HepG2 (cell line): ENCODE measurements at regions not wholly inside any gene's neighbourhood (a gene's known extent, or its start where the extent isn't known, plus 50 kb on each side); places are given as distances from the start of the nearest gene placed in this dataset.
"Not testable (repeated sequence)": the region's sequence is repeated elsewhere in the genome, so short reads cannot be mapped to it uniquely, and the experiment has no call there.

Experiments
- ATAC-seq: fragments of 200-7000 bp; cut with Tn5 transposase; 3 replicates; pipeline ENCODE4 v1.9.1; 2020; ENCODE audit warnings: mild to moderate bottlenecking, moderate library complexity
- BruUV-seq: library from RNA; stranded (reverse); fragments of 400-500 nt; replicated peaks from 2 replicates; lab custom pipeline; 2021; lab: Mats Ljungman, UMichigan
- CTCF ChIA-PET: fragments of 300-600 bp; formaldehyde crosslinking; extraction: SDS; loops from one replicate; lab custom pipeline; 2021; ENCODE audit warnings: low total read pairs, inconsistent platforms, low intra/inter-chr PET ratio; lab: Yijun Ruan, JAX
- POLR2A ChIA-PET: fragments of 350-600 bp; sonication (Branson Sonifier 250); formaldehyde crosslinking; loops from one replicate; lab custom pipeline; 2020; ENCODE audit warnings: antibody characterized with exemption, inconsistent platforms; lab: Yijun Ruan, JAX
- DNase-seq: peaks from one replicate; pipeline ENCODE4 v3.0.0-alpha.2; 2015; ENCODE audit warnings: low spot score
- FAIRE-seq: peaks from 3 replicates; lab custom pipeline; 2011; peaks lifted over from hg19 to GRCh38; lab: Jason Lieb, UNC
- H2AFZ ChIP-seq: one replicate; pipeline ENCODE4 v1.6.1; 2011; ENCODE audit warnings: low read length, inconsistent platforms
- H3K27ac ChIP-seq: fragments of 300-600 bp; 3 replicates; pipeline ENCODE4 v1.8.0; 2011; ENCODE audit warnings: mixed run types, mild to moderate bottlenecking, mixed read lengths, low read length, inconsistent platforms; ENCODE audit not compliant: insufficient read depth; ENCODE audit errors: extremely low read length
- H3K27me3 ChIP-seq, 2 experiments: fragments of 200-600 bp in 1 of 2; 2 replicates in 1 of 2; 3 replicates in 1 of 2; pipeline versions ENCODE4 v1.6.0 to v1.8.0; 2011; ENCODE audit warnings: low read length in 2 of 2, mild to moderate bottlenecking in 2 of 2, moderate library complexity in 2 of 2, inconsistent platforms in 1 of 2; ENCODE audit not compliant: insufficient read depth in 2 of 2, control insufficient read depth in 1 of 2
- H3K36me3 ChIP-seq, 2 experiments: fragments of 200-600 bp in 1 of 2; replicated peaks in 1 of 2; 2 replicates in 1 of 2; 3 replicates in 1 of 2; pipeline versions ENCODE4 v1.5.1 to v1.8.0; 2011; ENCODE audit warnings: low read length in 2 of 2, inconsistent platforms in 1 of 2; ENCODE audit not compliant: insufficient read depth in 2 of 2, control insufficient read depth in 1 of 2
- H3K4me1 ChIP-seq: 2 replicates; pipeline ENCODE4 v1.5.1; 2012; ENCODE audit warnings: low read length, inconsistent platforms; ENCODE audit not compliant: insufficient read depth
- H3K4me2 ChIP-seq: 2 replicates; pipeline ENCODE4 v1.6.0; 2011; ENCODE audit warnings: low read depth, low read length, inconsistent platforms
- H3K4me3 ChIP-seq, 3 experiments: fragments of 200-600 bp in 1 of 3; sonication (generic), shearing (Covaris generic) in 1 of 3; replicated peaks in 1 of 3; 2 replicates each; pipeline ENCODE4 v1.5.1; 2011 to 2016; ENCODE audit warnings: low read length in 3 of 3, inconsistent platforms in 2 of 3, low read depth in 2 of 3, mild to moderate bottlenecking in 2 of 3, control low read depth in 1 of 3, mixed read lengths in 1 of 3; ENCODE audit not compliant: insufficient read depth in 1 of 3
- H3K79me2 ChIP-seq: one replicate; pipeline ENCODE4 v1.6.1; 2011; ENCODE audit warnings: low read length, inconsistent platforms; ENCODE audit not compliant: insufficient read depth
- H3K9ac ChIP-seq: 2 replicates; pipeline ENCODE4 v1.6.0; 2011; ENCODE audit warnings: mild to moderate bottlenecking, low read depth, low read length, inconsistent platforms; ENCODE audit not compliant: insufficient read depth
- H3K9me3 ChIP-seq: 2 replicates; pipeline ENCODE4 v1.5.1; 2012; ENCODE audit warnings: mild to moderate bottlenecking, low read length
- H4K20me1 ChIP-seq: 2 replicates; pipeline ENCODE4 v1.6.0; 2011; ENCODE audit warnings: inconsistent platforms, mild to moderate bottlenecking, low read length, moderate library complexity; ENCODE audit not compliant: insufficient read depth
- WGBS: methylation state at CpG from one replicate; pipeline ENCODE4 v1.1.6; 2017; ENCODE audit warnings: low lambda C conversion rate; 5-methylcytosine and 5-hydroxymethylcytosine counted together
- in situ Hi-C: cut with HindIII; loops from 2 replicates; pipeline ENCODE4 v1.10.0; 2017; ENCODE audit warnings: low pct_unique_long_range_greater_than_20kb; ENCODE audit not compliant: extremely low pct_ligation_motif_present
- intact Hi-C: fragments of 100-400 bp; cut with micrococcal nuclease; formaldehyde crosslinking; loops from one replicate; pipeline ENCODE4 v1.10.0; 2022; ENCODE audit not compliant: unreplicated experiment

DNA sequence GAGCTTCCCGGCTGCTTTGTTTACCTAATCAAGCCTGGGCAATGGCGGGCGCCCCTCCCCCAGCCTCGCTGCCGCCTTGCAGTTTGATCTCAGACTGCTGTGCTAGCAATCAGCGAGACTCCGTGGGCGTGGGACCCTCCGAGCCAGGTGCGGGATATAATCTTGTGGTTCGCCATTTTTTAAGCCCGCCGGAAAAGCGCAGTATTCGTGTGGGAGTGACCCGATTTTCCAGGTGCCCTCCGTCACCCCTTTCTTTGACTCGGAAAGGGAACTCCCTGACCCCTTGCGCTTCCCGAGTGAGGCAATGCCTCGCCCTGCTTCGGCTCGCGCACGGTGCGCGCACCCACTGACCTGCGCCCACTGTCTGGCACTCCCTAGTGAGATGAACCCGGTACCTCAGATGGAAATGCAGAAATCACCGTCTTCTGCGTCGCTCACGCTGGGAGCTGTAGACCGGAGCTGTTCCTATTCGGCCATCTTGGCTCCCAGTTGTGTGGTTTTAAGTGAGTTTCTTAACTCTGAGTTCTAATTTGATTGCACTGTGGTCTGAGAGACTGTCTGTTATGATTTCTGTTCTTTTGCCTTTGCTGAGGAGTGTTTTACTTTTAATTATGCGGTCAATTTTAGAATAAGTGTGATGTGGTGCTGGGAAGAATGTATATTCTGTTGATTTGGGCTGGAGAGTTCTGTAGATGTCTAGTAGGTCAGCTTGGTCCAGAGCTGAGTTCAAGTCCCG, 71.9 kb downstream of the ADCYAP1 start:
- 84% methylated on average over 18 of the region's 37 CpGs for WGBS
- H3K4me1 ChIP-seq, H4K20me1 ChIP-seq, H3K79me2 ChIP-seq, POLR2A ChIA-PET, intact Hi-C loops, H3K27ac ChIP-seq, DNase-seq, H3K36me3 ChIP-seq, CTCF ChIA-PET, in situ Hi-C loops, H3K4me3 ChIP-seq, H3K9me3 ChIP-seq, BruUV-seq, H3K4me2 ChIP-seq, ATAC-seq, H2AFZ ChIP-seq, H3K27me3 ChIP-seq, FAIRE-seq, H3K9ac ChIP-seq: not testable (repeated sequence)

DNA sequence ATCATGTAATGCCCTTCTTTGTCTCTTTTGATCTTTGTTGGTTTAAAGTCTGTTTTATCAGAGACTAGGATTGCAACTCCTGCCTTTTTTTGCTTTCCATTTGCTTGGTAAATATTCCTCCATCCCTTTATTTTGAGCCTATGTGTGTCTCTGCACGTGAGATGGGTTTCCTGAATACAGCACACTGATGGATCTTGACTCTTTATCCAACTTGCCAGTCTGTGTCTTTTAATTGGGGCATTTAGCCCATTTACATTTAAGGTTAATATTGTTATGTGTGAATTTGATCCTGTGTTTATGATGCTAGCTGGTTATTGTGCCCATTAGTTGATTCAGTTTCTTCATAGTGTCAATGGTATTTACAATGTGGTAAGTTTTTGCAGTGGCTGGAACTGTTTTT, 72.7 kb downstream of the ADCYAP1 start:
- H3K36me3 ChIP-seq, CTCF ChIA-PET, in situ Hi-C loops, H2AFZ ChIP-seq, H3K4me2 ChIP-seq, H4K20me1 ChIP-seq, H3K9ac ChIP-seq, DNase-seq, H3K4me3 ChIP-seq, H3K27ac ChIP-seq, H3K9me3 ChIP-seq, FAIRE-seq, POLR2A ChIA-PET, H3K4me1 ChIP-seq, H3K27me3 ChIP-seq, ATAC-seq, H3K79me2 ChIP-seq, BruUV-seq, intact Hi-C loops: not testable (repeated sequence)
- 0% methylated on average over 1 of the region's 1 CpG for WGBS

DNA sequence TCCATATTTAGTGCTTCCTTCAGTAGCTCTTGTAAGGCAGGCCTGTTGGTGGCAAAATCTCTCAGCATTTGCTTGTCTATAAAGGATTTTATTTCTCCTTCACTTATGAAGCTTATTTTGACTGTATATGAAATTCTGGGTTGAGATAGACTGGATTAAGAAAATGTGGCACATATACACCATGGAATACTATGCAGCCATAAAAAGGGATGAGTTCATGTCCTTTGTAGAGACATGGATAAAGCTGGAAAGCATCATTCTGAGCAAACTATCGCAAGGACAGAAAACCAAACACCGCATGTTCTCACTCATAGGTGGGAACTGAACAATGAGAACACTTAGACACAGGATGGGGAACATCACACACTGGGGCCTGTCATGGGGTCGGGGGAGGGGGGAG, 73.1 kb downstream of the ADCYAP1 start:
- in situ Hi-C loops = not testable (repeated sequence)

More for the DNA sequence above, 73.1 kb downstream of the ADCYAP1 start:
- 37% methylated on average over 3 of the region's 3 CpGs for WGBS
- POLR2A ChIA-PET, H3K36me3 ChIP-seq, ATAC-seq, H2AFZ ChIP-seq, H3K4me1 ChIP-seq, H3K4me3 ChIP-seq, intact Hi-C loops, H3K79me2 ChIP-seq, H4K20me1 ChIP-seq, DNase-seq, H3K4me2 ChIP-seq, FAIRE-seq, BruUV-seq, H3K9ac ChIP-seq, H3K9me3 ChIP-seq, CTCF ChIA-PET, H3K27ac ChIP-seq, H3K27me3 ChIP-seq: not testable (repeated sequence)
